CD8-positive, alpha-beta memory T cell (primary cell): ENCODE measurements at regions not wholly inside any gene's neighbourhood (a gene's known extent, or its start where the extent isn't known, plus 50 kb on each side); places are given as distances from the start of the nearest gene placed in this dataset.

ENCODE experiments used
- CTCF ChIA-PET: fragments of 350-600 bp; sonication (Branson Sonifier 250); formaldehyde crosslinking; loops from one replicate; lab custom pipeline; 2021; ENCODE audit warnings: antibody characterized with exemption; lab: Charles Lee
- POLR2A ChIA-PET: fragments of 350-600 bp; sonication (Branson Sonifier 250); formaldehyde crosslinking; loops from one replicate; lab custom pipeline; 2021; ENCODE audit warnings: antibody characterized with exemption; lab: Charles Lee
- DNase-seq, 5 donors: peaks; one replicate each; pipeline versions ENCODE4 v3.0.0 to v3.0.0-alpha.2; 2020 to 2022; ENCODE audit warnings: mixed read lengths in 1 of 5
- H3K27ac ChIP-seq: one replicate; pipeline ENCODE4 v1.7.0; 2013; ENCODE audit warnings: low read depth, mild to moderate bottlenecking, low read length, moderate library complexity
- H3K27me3 ChIP-seq: 2 replicates; pipeline ENCODE4 v1.7.0; 2013; ENCODE audit warnings: low read length, mild to moderate bottlenecking; ENCODE audit not compliant: insufficient read depth, poor library complexity, severe bottlenecking
- H3K36me3 ChIP-seq: 2 replicates; pipeline ENCODE4 v1.7.0; 2013; ENCODE audit warnings: mild to moderate bottlenecking, low read length, moderate library complexity; ENCODE audit not compliant: insufficient read depth
- H3K4me1 ChIP-seq: 2 replicates; pipeline ENCODE4 v1.7.0; 2013; ENCODE audit warnings: mild to moderate bottlenecking, low read length, moderate library complexity; ENCODE audit not compliant: insufficient read depth
- H3K4me3 ChIP-seq: 2 replicates; pipeline ENCODE4 v1.7.0; 2013; ENCODE audit warnings: mild to moderate bottlenecking, low read length
- H3K9me3 ChIP-seq: 2 replicates; pipeline ENCODE4 v1.7.0; 2013; ENCODE audit warnings: mild to moderate bottlenecking, low read length
- H3K27ac Mint-ChIP-seq, 8 donors: one replicate each; pipeline ENCODE4 v1.8.0; 2020 to 2021; ENCODE audit warnings: mixed read lengths in 8 of 8, mild to moderate bottlenecking in 6 of 8, inconsistent platforms in 3 of 8, moderate library complexity in 3 of 8
- H3K27me3 Mint-ChIP-seq, 2 donors: one replicate each; pipeline ENCODE4 v1.8.0; 2020 to 2021; ENCODE audit warnings: mixed read lengths in 2 of 2, mild to moderate bottlenecking in 1 of 2, moderate library complexity in 1 of 2
- H3K36me3 Mint-ChIP-seq, 3 donors: one replicate each; pipeline ENCODE4 v1.8.0; 2020 to 2021; ENCODE audit warnings: mixed read lengths in 3 of 3, inconsistent platforms in 1 of 3, mild to moderate bottlenecking in 1 of 3
- H3K4me1 Mint-ChIP-seq, 3 donors: one replicate each; pipeline ENCODE4 v1.8.0; 2020 to 2021; ENCODE audit warnings: mixed read lengths in 3 of 3, inconsistent platforms in 1 of 3, mild to moderate bottlenecking in 1 of 3
- H3K4me3 Mint-ChIP-seq, 7 donors: one replicate each; pipeline ENCODE4 v1.8.0; 2020 to 2021; ENCODE audit warnings: mixed read lengths in 7 of 7, mild to moderate bottlenecking in 6 of 7, moderate library complexity in 4 of 7, inconsistent platforms in 2 of 7
- H3K9me3 Mint-ChIP-seq, 5 donors: one replicate each; pipeline ENCODE4 v1.8.0; 2020 to 2022; ENCODE audit warnings: mixed read lengths in 5 of 5, mild to moderate bottlenecking in 3 of 5, moderate library complexity in 2 of 5, inconsistent platforms in 1 of 5

- no peaks in the 10 kb centered on the region for H3K36me3 Mint-ChIP-seq
- H3K27me3 ChIP-seq = no peaks in the 10 kb centered on the region
- no peak for DNase-seq
- H3K36me3 ChIP-seq = no peaks in the 10 kb centered on the region
- H3K27me3 Mint-ChIP-seq = peaks cover 7 to 25% of the 10 kb centered on the region in 2 donors
- CTCF ChIA-PET = no interaction called here
- H3K27ac ChIP-seq = no peak overlapping the region
- H3K4me3 ChIP-seq = no peak overlapping the region
- no peak overlapping the region for H3K4me3 Mint-ChIP-seq
- POLR2A ChIA-PET = no interaction called here
- no peak overlapping the region for H3K27ac Mint-ChIP-seq
- no peaks in the 10 kb centered on the region for H3K9me3 ChIP-seq
- H3K9me3 Mint-ChIP-seq = peaks cover 0 to 1% (median 0%) of the 10 kb centered on the region in 5 donors
- no peaks in the 10 kb centered on the region for H3K4me1 Mint-ChIP-seq
- no peaks in the 10 kb centered on the region for H3K4me1 ChIP-seq
These were observed 375.3 kb upstream of the NFE2L3 start for GRCh38 chr7:25776744-25777123.

GRCh38 chr7:25777969-25778708 lies 373.9 kb upstream of the NFE2L3 start:
- no peaks in the 10 kb centered on the region for H3K36me3 ChIP-seq
- H3K9me3 ChIP-seq = no peaks in the 10 kb centered on the region
- H3K27me3 Mint-ChIP-seq = peaks cover 7 to 26% of the 10 kb centered on the region in 2 donors
- H3K27me3 ChIP-seq = no peaks in the 10 kb centered on the region
- ChIA-PET POLR2A (no interaction called here), CTCF (no interaction called here)
- no peak for DNase-seq
- no peaks in the 10 kb centered on the region for H3K4me1 Mint-ChIP-seq
- no peak overlapping the region for H3K27ac Mint-ChIP-seq
- no peak overlapping the region for H3K4me3 Mint-ChIP-seq
- no peaks in the 10 kb centered on the region for H3K9me3 Mint-ChIP-seq
- no peaks in the 10 kb centered on the region for H3K4me1 ChIP-seq
- H3K27ac ChIP-seq = no peak overlapping the region
- H3K4me3 ChIP-seq = no peak overlapping the region
- H3K36me3 Mint-ChIP-seq = no peaks in the 10 kb centered on the region

- no peaks in the 10 kb centered on the region for H3K9me3 ChIP-seq
- H3K4me1 ChIP-seq = no peaks in the 10 kb centered on the region
- no peak for DNase-seq
- no peaks in the 10 kb centered on the region for H3K36me3 Mint-ChIP-seq
- H3K9me3 Mint-ChIP-seq = no peaks in the 10 kb centered on the region
- H3K4me3 Mint-ChIP-seq = no peak overlapping the region
- no peaks in the 10 kb centered on the region for H3K4me1 Mint-ChIP-seq
- no peak overlapping the region for H3K4me3 ChIP-seq
- H3K27ac ChIP-seq = no peak overlapping the region
- no peaks in the 10 kb centered on the region for H3K27me3 ChIP-seq
- no peaks in the 10 kb centered on the region for H3K36me3 ChIP-seq
- H3K27me3 Mint-ChIP-seq = peaks cover 3 to 26% of the 10 kb centered on the region in 2 donors
- CTCF ChIA-PET = no interaction called here
- POLR2A ChIA-PET = no interaction called here
- H3K27ac Mint-ChIP-seq = no peak overlapping the region
These were observed 372.9 kb upstream of the NFE2L3 start for GRCh38 chr7:25779002-25779546.

- Mint-ChIP-seq H3K4me1 (no peaks in the 10 kb centered on the region), H3K27me3 (peaks cover 4 to 33% of the 10 kb centered on the region in 2 donors), H3K9me3 (no peaks in the 10 kb centered on the region), H3K36me3 (no peaks in the 10 kb centered on the region), H3K27ac (no peak overlapping the region), H3K4me3 (peak overlapping the region in 1 of 7 donors; percentile 19)
- Histone ChIP-seq H3K4me3 (no peak overlapping the region), H3K4me1 (no peaks in the 10 kb centered on the region), H3K27ac (no peak overlapping the region), H3K27me3 (no peaks in the 10 kb centered on the region), H3K36me3 (no peaks in the 10 kb centered on the region), H3K9me3 (no peaks in the 10 kb centered on the region)
- ChIA-PET POLR2A (no interaction called here), CTCF (no interaction called here)
- DNase-seq = no peak
These were observed 371.1 kb upstream of the NFE2L3 start for GRCh38 chr7:25780904-25781303.

- ChIA-PET CTCF (no interaction called here), POLR2A (interaction anchor here (0.6 kb wide), 1 partner anchor 1752 kb away, joined by 3 read pairs; no protein-coding TSS in a partner anchor)
- H3K36me3 Mint-ChIP-seq = no peaks in the 10 kb centered on the region
These were observed 370.3 kb upstream of the NFE2L3 start for GRCh38 chr7:25781704-25782103.

GRCh38 chr7:25786936-25787335 lies 365.1 kb upstream of the NFE2L3 start:
- no peak overlapping the region for H3K27ac ChIP-seq
- ChIA-PET POLR2A (no interaction called here), CTCF (interaction anchor here (1.4 kb wide), 1 partner anchor 10 kb away, joined by 3 read pairs; no protein-coding TSS in a partner anchor)
- H3K9me3 Mint-ChIP-seq = no peaks in the 10 kb centered on the region
- no peaks in the 10 kb centered on the region for H3K4me1 ChIP-seq
- H3K4me1 Mint-ChIP-seq = no peaks in the 10 kb centered on the region
- H3K27me3 Mint-ChIP-seq = peaks cover 2 to 11% of the 10 kb centered on the region in 2 donors
- no peak overlapping the region for H3K27ac Mint-ChIP-seq
- no peaks in the 10 kb centered on the region for H3K36me3 ChIP-seq
- no peaks in the 10 kb centered on the region for H3K9me3 ChIP-seq
- DNase-seq = no peak
- no peak overlapping the region for H3K4me3 ChIP-seq
- H3K27me3 ChIP-seq = no peaks in the 10 kb centered on the region
- H3K4me3 Mint-ChIP-seq = no peak overlapping the region
- no peaks in the 10 kb centered on the region for H3K36me3 Mint-ChIP-seq

More at GRCh38 chr7:25781704-25782103, 370.3 kb upstream of the NFE2L3 start:
- H3K4me1 Mint-ChIP-seq = no peaks in the 10 kb centered on the region
- no peak overlapping the region for H3K4me3 Mint-ChIP-seq
- Histone ChIP-seq H3K9me3 (no peaks in the 10 kb centered on the region), H3K36me3 (no peaks in the 10 kb centered on the region), H3K27me3 (no peaks in the 10 kb centered on the region), H3K27ac (no peak overlapping the region), H3K4me1 (no peaks in the 10 kb centered on the region), H3K4me3 (no peak overlapping the region)
- H3K27ac Mint-ChIP-seq = no peak overlapping the region
- H3K9me3 Mint-ChIP-seq = no peaks in the 10 kb centered on the region
- DNase-seq = no peak
- peaks cover 4 to 30% of the 10 kb centered on the region in 2 donors for H3K27me3 Mint-ChIP-seq

- no peak overlapping the region for H3K27ac ChIP-seq
- H3K4me3 ChIP-seq = no peak overlapping the region
- no peaks in the 10 kb centered on the region for H3K36me3 ChIP-seq
- no peaks in the 10 kb centered on the region for H3K27me3 ChIP-seq
- Mint-ChIP-seq H3K36me3 (no peaks in the 10 kb centered on the region), H3K27ac (no peak overlapping the region), H3K4me3 (no peak overlapping the region), H3K9me3 (no peaks in the 10 kb centered on the region), H3K4me1 (no peaks in the 10 kb centered on the region), H3K27me3 (peaks cover 2 to 11% of the 10 kb centered on the region in 2 donors)
- POLR2A ChIA-PET = no interaction called here
- no peaks in the 10 kb centered on the region for H3K4me1 ChIP-seq
- CTCF ChIA-PET = no interaction called here
- H3K9me3 ChIP-seq = no peaks in the 10 kb centered on the region
- no peak for DNase-seq
These were observed 364.7 kb upstream of the NFE2L3 start for GRCh38 chr7:25787336-25787735.

- H3K9me3 ChIP-seq = no peaks in the 10 kb centered on the region
- no peaks in the 10 kb centered on the region for H3K4me1 Mint-ChIP-seq
- H3K4me3 Mint-ChIP-seq = no peak overlapping the region
- no peak overlapping the region for H3K4me3 ChIP-seq
- POLR2A ChIA-PET = no interaction called here
- H3K27ac Mint-ChIP-seq = no peak overlapping the region
- peaks cover 7 to 14% of the 10 kb centered on the region in 2 donors for H3K27me3 Mint-ChIP-seq
- no peaks in the 10 kb centered on the region for H3K36me3 Mint-ChIP-seq
- no peaks in the 10 kb centered on the region for H3K4me1 ChIP-seq
- H3K27ac ChIP-seq = no peak overlapping the region
- H3K36me3 ChIP-seq = no peaks in the 10 kb centered on the region
- CTCF ChIA-PET = no interaction called here
- no peak for DNase-seq
- H3K27me3 ChIP-seq = no peaks in the 10 kb centered on the region
- no peaks in the 10 kb centered on the region for H3K9me3 Mint-ChIP-seq
These were observed 363.6 kb upstream of the NFE2L3 start for GRCh38 chr7:25788371-25788770.
